Neutrophil (primary cell): ENCODE measurements at regions not wholly inside any gene's neighbourhood (a gene's known extent, or its start where the extent isn't known, plus 50 kb on each side); places are given as distances from the start of the nearest gene placed in this dataset.

Experiments
- H3K27ac ChIP-seq: fragments of 200-600 bp; sonication (generic); 2 replicates; pipeline ENCODE4 v1.5.1; 2016; ENCODE audit warnings: mild to moderate bottlenecking, moderate library complexity
- H3K27me3 ChIP-seq: fragments of 200-600 bp; sonication (generic); 2 replicates; pipeline ENCODE4 v1.6.0; 2016; ENCODE audit warnings: mild to moderate bottlenecking
- H3K36me3 ChIP-seq: fragments of 200-600 bp; sonication (generic); 2 replicates; pipeline ENCODE4 v1.5.1; 2017
- H3K4me1 ChIP-seq, 2 experiments: fragments of 200-600 bp in 1 of 2; sonication (generic) in 1 of 2; 1 replicate in 1 of 2; 2 replicates in 1 of 2; pipeline versions ENCODE4 v1.5.1 to v1.6.1; 2013 to 2016; ENCODE audit warnings: low read depth in 1 of 2, low read length in 1 of 2, mild to moderate bottlenecking in 1 of 2, moderate library complexity in 1 of 2; ENCODE audit not compliant: control insufficient read depth in 1 of 2, insufficient read depth in 1 of 2
- H3K4me3 ChIP-seq, 2 experiments: fragments of 200-600 bp in 1 of 2; sonication (generic) in 1 of 2; 1 replicate in 1 of 2; 2 replicates in 1 of 2; pipeline ENCODE4 v1.5.1; 2013 to 2016; ENCODE audit warnings: low read depth in 1 of 2, low read length in 1 of 2, mild to moderate bottlenecking in 1 of 2, moderate library complexity in 1 of 2
- H3K9me3 ChIP-seq: fragments of 200-600 bp; sonication (generic); 2 replicates; pipeline ENCODE4 v1.5.1; 2016
- TF ChIP-seq, protein P1 (sequence below): fragments of 200-600 bp; sonication (generic); IDR thresholded peaks from 2 replicates; pipeline ENCODE4 v1.5.1; 2016; ENCODE audit warnings: antibody characterized with exemption

DNA sequence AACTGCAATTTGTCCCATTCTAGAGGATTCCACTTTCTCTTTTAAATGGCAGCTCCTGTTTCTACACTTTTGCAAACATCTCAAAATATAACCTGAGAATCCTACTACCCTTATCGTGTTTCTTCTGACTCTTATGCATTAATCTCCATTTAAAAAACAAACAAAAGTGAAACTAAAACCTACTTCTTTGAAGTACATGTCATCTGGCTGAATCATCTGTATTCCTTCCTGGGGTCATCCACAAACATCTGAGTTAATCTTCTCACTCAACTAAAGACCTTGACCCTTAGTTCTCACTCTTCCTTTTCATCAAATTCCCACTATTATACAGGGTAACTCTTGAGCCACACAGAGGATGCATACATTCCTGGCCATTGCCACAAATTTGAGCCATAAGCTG, 584.8 kb downstream of the PPARGC1A start:
- TF ChIP-seq, protein P1, sequence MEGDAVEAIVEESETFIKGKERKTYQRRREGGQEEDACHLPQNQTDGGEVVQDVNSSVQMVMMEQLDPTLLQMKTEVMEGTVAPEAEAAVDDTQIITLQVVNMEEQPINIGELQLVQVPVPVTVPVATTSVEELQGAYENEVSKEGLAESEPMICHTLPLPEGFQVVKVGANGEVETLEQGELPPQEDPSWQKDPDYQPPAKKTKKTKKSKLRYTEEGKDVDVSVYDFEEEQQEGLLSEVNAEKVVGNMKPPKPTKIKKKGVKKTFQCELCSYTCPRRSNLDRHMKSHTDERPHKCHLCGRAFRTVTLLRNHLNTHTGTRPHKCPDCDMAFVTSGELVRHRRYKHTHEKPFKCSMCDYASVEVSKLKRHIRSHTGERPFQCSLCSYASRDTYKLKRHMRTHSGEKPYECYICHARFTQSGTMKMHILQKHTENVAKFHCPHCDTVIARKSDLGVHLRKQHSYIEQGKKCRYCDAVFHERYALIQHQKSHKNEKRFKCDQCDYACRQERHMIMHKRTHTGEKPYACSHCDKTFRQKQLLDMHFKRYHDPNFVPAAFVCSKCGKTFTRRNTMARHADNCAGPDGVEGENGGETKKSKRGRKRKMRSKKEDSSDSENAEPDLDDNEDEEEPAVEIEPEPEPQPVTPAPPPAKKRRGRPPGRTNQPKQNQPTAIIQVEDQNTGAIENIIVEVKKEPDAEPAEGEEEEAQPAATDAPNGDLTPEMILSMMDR = no peak
- Histone ChIP-seq H3K9me3 (no peaks in the 10 kb centered on the region), H3K36me3 (no peaks in the 10 kb centered on the region), H3K27ac (no peak overlapping the region), H3K4me3 (no peak overlapping the region), H3K4me1 (peaks cover 18 to 26% of the 10 kb centered on the region in 2 experiments), H3K27me3 (no peaks in the 10 kb centered on the region)

GRCh38 chr4:23298371-23298770, 591.5 kb downstream of the PPARGC1A start:
- no peaks in the 10 kb centered on the region for H3K36me3 ChIP-seq
- H3K9me3 ChIP-seq = no peaks in the 10 kb centered on the region
- H3K4me3 ChIP-seq = no peak overlapping the region
- peaks cover 32 to 42% of the 10 kb centered on the region in 2 experiments for H3K4me1 ChIP-seq
- TF ChIP-seq, protein P1 = no peak
- peak overlapping the region; percentile 41 for H3K27ac ChIP-seq
- no peaks in the 10 kb centered on the region for H3K27me3 ChIP-seq

DNA sequence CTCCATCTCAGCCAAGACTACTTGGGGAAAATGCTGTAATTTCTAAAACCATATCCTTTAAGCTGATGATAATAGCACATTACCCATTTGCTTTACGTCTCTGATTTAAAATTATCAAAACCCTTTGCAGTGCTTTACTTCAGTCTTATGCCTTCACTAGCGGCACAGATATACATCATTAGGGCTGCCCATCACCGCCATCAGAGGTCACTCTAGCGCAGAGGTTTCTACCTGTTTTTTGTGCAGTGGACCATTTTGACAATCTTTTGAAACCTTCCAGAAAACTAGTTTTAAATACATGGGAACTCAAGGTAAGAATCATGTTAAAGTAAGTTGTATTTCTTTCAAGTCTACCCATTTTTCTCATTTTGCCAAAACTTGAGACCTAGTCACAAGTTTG, 592.5 kb downstream of the PPARGC1A start:
- H3K27ac ChIP-seq = no peak overlapping the region
- no peak overlapping the region for H3K4me3 ChIP-seq
- no peaks in the 10 kb centered on the region for H3K36me3 ChIP-seq
- TF ChIP-seq, protein P1 = no peak
- no peaks in the 10 kb centered on the region for H3K27me3 ChIP-seq
- no peaks in the 10 kb centered on the region for H3K9me3 ChIP-seq
- H3K4me1 ChIP-seq = peaks cover 25 to 32% of the 10 kb centered on the region in 2 experiments

DNA sequence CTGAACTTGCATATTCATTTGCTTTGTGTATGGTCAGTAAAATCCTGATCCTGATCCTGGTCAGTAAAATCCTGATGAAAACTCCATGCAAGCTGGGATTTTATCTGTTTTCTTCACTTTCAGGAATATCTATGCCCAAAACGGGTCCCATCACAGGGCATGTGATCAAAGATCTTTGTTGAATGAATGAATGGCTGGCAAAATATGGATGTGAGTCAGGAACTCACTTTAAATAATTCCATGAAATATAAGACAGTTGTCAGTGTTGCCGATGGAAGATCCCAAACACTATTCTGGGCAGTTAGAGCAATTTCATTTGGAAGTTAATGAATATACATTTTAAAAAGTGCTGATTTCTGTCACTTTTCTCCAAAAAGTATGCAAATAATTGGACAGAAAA, 598.4 kb downstream of the GBA3 start:
- Histone ChIP-seq H3K27ac (no peak overlapping the region), H3K4me1 (peaks cover 3 to 11% of the 10 kb centered on the region in 2 experiments), H3K27me3 (no peaks in the 10 kb centered on the region), H3K9me3 (no peaks in the 10 kb centered on the region), H3K36me3 (no peaks in the 10 kb centered on the region), H3K4me3 (no peak overlapping the region)
- TF ChIP-seq, protein P1 = no peak

- no peaks in the 10 kb centered on the region for H3K9me3 ChIP-seq
- no peaks in the 10 kb centered on the region for H3K36me3 ChIP-seq
- H3K4me1 ChIP-seq = peaks cover 3 to 11% of the 10 kb centered on the region in 2 experiments
- no peak overlapping the region for H3K4me3 ChIP-seq
- H3K27ac ChIP-seq = no peak overlapping the region
- no peaks in the 10 kb centered on the region for H3K27me3 ChIP-seq
- TF ChIP-seq, protein P1 = no peak
These were observed 597.9 kb downstream of the GBA3 start for GRCh38 chr4:23290656-23291055.
